ENCODE measurements at regions not wholly inside any gene's neighbourhood (a gene's known extent, or its start where the extent isn't known, plus 50 kb on each side); places are given as distances from the start of the nearest gene placed in this dataset.

GRCh38 chr4:114365591-114365990 lies 233.0 kb upstream of the UGT8 start:
- DNase-seq (ENCODE audit: low spot score): no peak

DNA sequence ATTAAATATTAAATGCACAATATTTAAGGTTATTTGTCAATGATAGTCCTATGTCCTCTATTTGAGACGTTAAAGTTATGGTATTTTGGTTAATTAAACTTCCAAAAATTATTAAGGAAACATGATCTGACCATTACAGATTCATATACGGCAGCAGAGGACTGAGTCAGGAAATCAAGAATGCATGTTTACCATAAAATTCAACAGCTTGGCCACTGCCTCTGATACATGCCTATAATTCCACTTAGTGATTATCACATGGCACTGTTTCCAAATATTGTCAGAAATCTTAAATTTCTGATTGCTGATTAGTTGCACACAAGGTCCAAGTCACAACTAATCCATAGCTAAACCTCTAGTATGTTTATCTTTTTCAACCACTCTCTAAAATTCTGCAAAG lies 232.2 kb upstream of the UGT8 start:
- DNase-seq (ENCODE audit: low spot score): no peak

DNA sequence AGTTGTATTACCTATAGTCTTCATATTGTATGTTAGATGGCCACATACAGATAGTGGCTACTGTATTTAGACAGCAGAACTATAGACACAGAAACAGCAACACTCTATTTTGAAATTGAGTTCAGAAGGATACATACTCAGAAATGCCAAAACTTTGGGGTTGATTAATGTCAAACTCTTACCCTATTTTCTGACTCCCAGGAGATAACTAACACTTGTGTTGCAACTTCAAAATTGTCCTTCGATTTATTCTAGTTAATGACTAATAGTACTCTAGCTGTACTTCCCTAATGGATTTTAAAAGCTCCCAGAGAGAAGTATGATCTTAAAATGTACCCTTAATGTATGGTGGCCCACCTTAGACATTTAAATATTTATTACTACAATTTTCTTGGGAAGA lies 229.9 kb upstream of the UGT8 start:
- no peak for DNase-seq (ENCODE audit: low spot score)

DNA sequence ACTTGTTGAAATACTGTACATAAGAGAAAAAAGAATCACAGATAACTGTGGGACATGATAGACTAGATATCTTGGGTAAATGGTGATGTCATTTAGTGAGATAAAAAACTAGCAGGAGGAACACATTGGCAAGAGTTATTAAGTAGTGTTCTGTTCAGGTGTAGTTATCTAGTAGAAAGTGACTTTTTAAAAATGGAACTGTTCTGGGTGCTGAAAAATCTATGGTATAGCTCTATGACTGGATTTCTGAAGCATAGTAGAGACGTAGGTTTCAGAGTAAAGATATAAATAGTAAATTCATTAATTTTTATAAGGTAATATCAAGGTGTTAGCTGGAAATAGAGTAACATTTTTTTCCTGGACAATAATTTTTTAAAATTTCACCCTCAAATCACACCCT lies 225.1 kb upstream of the UGT8 start:
- DNase-seq (ENCODE audit: low spot score): no peak

DNA sequence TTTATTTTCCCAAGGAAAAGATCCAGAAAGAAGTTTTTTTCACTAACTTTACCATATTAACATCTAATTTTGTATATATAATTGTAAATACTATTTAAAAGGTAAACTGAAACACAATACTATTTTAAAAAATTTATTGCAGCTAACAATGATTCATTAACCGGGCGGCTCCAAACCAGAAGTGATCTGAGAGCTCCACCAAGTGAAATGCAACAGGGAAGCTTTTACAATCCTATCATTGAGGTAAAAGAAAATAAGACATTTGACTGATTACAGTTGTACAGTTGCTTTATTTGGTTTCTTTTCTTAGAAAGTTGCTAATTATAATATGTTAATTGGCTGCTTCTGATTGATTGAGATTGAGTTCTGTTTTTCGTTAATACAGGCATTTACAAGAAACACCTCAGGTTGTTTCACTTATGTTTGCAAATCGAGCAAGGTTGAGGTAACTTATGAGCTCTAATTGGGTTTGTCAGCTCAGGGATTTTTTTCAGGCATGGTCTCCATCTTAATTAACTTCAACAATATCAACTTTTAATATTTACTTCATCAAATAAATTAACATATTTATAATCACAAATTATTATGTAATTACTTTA lies 220.2 kb upstream of the UGT8 start:
- DNase-seq (ENCODE audit: low spot score): peak; percentile 56

DNA sequence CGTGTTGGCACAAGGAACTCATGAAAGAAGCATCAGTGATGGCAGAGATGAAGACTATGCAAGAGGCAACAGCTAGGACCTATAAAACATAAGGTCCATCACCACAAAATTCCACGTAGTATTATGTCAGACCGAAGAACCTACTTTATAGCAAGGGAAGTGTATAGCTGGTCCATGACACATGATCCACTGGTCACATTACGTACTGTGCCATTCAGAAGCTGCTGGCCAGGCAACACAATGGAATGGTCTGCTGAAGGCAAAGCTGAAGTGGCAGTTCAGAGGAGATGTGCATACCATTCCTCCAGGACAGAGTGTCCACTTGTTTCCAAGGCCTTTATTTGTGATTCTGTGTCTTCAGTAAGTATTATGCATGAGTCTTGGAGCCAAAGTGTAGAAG lies 215.5 kb upstream of the UGT8 start:
- no peak for DNase-seq (ENCODE audit: low spot score)

- DNase-seq (ENCODE audit: low spot score): peak; percentile 77
Measured at GRCh38 chr4:114383721-114384120, 214.9 kb upstream of the UGT8 start.

GRCh38 chr4:114384629-114385028 lies 214.0 kb upstream of the UGT8 start:
- peak; percentile 34 for DNase-seq (ENCODE audit: low spot score)

DNA sequence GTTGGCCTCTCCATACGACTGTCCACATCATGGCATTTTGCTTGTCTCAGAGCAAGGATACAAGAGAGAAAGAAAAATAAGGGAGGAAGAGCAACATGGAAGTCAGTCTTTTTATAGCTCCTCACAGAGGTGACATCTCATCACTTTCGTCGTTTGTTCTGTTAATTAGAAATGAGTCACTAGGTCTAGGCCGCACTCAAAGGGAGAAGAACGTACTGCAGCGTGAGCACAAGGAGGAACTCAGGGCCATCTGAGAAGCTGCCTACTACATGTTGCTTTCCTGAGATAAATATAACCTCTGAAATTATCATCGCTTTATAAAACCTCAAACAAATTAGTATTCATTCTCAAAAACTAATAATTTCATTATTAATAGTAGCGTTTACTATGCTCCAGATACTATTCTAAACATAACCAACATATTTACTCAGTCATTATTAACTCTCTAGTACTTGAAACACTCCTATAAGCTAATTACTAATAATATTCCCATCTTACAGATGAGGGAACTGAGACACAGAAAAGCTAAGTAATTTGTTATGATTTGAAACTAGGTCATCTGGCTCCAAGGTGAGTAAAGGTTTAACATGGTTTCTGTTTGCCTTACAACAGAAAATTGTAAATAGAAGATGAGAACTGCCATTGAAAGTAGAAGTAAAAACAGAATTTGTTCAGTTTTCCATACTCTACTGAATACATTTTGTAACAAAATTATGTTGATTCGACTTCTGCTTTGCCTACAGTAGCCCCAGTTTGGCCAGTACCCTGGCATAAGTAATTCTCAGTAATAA lies 213.2 kb upstream of the UGT8 start:
- no peak for DNase-seq (ENCODE audit: low spot score)

DNA sequence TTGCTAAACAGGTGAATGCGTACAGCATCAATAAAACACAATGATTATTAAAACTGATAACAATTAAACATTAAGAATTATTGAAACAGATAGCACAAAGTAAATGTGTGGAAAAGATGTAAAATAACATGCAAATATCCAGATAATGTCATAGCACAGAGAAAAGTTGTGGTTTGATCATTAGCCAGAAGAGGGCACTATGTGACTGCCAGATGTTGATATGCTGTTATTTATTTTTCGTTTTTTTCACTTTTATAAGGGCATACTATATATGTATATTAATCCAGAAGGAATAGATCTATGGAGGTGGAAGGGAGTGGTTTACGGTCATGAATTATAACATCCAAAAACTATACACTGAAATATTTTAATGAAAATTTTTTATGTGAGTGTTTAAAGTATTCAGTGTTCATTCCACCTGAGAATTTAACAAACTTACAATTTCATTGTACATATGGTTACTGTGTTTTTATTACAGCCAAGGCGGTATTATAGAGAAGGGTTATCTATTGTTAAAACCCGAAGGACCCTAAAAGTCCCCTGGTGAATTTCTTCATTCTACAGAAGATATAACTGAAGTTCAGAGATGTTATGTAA lies 211.9 kb upstream of the UGT8 start:
- peak; percentile 32 for DNase-seq (ENCODE audit: low spot score)

GRCh38 chr4:114389070-114389685 lies 209.4 kb upstream of the UGT8 start:
- no peak for DNase-seq (ENCODE audit: low spot score)

DNA sequence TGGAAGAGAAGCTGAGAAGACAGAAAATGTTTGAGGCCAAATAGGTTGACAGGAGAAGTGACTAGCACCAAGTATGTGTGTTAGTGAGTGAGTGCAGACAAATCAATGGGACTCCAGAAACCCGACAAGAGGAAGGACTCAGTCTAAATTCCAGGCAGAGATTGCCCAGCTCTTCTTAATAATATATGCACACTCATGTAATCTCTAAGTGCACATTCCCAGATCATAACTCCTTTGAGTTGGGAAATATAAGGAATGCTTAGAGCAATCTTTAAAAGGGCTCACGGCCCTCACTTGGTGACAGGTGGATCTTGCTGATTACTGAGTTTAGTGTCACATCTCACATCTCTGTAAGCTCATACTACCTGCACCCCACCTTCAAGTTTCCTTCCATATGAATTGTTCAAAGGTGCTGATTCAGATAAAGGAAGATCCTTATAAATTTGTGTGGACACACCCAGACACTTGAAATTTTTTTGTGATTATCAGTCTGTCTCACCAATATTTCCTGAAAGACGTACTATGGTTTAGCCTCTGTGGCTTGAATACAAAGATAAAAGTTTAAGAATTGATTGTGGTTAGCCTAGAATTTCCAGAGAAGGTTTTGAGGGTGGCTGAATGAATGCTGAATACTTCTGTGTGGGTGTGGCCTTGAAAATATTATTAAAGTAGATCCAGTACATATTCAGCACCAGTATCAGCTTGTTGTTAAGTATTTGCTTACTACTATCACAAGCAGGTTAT lies 205.1 kb upstream of the UGT8 start:
- no peak for DNase-seq (ENCODE audit: low spot score)

DNA sequence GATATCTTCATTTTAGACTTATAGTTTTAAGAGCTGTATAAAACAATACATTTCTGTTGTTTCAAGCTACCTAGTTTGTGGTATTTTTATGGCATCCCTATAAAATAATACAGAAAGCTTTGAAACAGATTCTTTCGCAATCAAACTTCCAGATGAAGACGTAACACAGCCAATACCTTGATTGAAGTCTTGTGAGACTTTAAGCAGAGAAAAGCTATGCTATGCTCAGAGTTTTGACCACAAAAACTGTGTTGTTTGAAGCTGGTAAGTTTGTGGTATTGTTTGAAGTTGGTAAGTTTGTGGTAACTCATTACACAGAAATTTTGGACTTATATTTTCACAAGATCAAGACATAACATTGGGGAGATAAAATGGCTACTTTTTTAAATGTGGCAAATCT lies 201.8 kb upstream of the UGT8 start:
- no peak for DNase-seq (ENCODE audit: low spot score)

DNA sequence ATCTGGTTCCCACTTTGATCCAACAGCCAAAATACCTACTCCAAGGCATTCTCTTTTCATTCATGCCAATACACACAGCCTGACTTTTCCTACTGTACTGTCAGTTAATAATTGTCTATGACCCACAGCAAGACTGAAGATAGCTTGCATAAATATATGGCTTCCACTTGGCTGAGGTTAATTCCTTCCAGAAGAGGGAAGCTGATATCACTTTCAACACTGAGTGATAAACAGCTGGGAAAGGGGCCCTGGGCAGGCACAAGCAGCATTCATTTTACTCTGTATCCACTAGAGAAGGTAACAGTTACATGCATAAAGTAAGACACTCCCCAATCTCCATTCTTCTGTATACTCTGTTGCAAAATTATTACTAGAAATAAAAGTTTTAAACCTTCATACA lies 200.2 kb upstream of the UGT8 start:
- no peak for DNase-seq (ENCODE audit: low spot score)

GRCh38 chr4:114399105-114399504 lies 199.5 kb upstream of the UGT8 start:
- DNase-seq (ENCODE audit: low spot score): no peak

DNA sequence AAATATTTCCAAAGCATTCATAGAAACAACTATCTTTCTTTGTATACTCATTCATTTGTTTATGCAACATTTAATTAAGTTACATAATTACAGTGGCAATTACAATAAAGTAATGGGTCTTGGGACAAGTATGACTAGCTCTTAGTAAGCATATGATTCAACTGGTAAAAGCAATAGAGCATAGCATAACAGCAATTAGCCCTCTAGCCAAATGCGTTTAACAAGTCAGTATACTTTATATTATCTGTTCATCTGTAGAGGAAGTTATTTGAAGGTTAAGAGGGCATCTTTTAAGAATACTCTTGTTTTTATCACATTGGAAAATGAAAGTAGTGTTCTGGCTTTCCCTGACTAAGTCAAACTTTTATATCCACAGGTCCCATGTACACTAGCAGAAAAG lies 198.1 kb upstream of the UGT8 start:
- DNase-seq (ENCODE audit: low spot score): no peak

DNA sequence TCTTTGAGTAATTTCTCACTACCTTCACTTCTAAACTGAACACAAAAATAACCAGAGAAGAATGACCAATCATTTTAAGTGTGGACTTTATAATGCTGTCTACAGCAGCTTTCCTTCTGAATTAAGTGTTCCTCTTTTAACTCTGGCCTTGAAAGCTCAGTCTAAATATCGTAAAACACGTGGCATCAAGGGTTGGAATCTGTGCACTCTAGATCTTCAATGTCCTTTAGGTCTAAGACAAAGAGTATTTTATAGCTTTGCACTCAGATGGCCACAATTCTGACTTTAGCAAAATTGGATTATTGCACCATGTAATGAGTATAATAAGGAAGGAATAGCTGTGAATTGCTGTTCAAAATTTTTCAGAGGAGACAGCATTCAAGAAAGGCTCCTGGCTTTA lies 197.1 kb upstream of the UGT8 start:
- DNase-seq (ENCODE audit: low spot score): no peak

DNA sequence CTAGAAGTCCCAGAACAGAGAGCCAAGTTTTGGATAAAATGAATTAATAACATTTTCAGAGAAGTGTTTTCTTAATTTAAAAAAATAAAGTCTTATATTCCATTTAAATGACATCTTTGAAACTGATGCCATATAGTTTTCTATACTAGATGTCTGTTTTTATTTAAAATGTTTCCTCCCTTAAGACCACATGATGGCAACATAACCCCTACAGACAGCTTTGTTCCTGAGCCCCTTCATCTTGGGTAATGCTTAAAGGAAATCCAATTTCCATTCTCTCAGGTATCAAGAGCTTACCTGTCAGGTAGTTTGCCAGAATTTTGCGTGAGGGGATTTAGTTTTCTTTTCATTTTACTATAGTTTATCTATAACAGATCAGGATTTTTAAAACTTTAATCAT lies 181.4 kb upstream of the UGT8 start:
- DNase-seq (ENCODE audit: low spot score): no peak

GRCh38 chr4:114420069-114420468 lies 178.5 kb upstream of the UGT8 start:
- DNase-seq (ENCODE audit: low spot score): no peak

GRCh38 chr4:114423582-114423981 lies 175.0 kb upstream of the UGT8 start:
- no peak for DNase-seq (ENCODE audit: low spot score)

GRCh38 chr4:114435116-114435515 lies 163.5 kb upstream of the UGT8 start:
- DNase-seq (ENCODE audit: low spot score): no peak

DNA sequence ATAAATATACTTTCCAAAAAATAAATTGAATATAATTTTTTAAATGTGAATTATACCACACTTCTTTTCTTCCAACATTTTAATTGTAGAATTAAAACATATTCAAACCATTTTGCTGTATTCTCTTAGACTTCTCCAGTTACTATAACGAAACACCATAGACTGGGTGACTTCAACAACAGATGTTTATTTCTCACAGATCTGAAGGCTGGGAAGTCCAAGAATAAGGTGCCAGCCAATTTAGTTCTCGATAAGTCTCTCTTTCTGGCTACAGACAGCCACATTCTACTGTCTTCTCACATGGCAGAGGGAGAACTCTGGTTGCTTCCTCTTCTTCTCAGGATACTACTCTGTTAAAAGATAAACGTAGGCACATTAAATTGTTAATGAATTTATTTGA lies 155.8 kb upstream of the UGT8 start:
- DNase-seq (ENCODE audit: low spot score): no peak

All from AG08395 (cell line).